NCI-H2171 treated with DMSO at 0.1 percent for 48 hours (cell line): ENCODE measurements at regions not wholly inside any gene's neighbourhood (a gene's known extent, or its start where the extent isn't known, plus 50 kb on each side); places are given as distances from the start of the nearest gene placed in this dataset.
A peak's percentile ranks its signal among the peaks of the same experiment; 100 is the strongest.

ENCODE experiments used
- DNase-seq: peaks from one replicate; lab custom pipeline; 2025; lab: John Stamatoyannopoulos, UW

DNA sequence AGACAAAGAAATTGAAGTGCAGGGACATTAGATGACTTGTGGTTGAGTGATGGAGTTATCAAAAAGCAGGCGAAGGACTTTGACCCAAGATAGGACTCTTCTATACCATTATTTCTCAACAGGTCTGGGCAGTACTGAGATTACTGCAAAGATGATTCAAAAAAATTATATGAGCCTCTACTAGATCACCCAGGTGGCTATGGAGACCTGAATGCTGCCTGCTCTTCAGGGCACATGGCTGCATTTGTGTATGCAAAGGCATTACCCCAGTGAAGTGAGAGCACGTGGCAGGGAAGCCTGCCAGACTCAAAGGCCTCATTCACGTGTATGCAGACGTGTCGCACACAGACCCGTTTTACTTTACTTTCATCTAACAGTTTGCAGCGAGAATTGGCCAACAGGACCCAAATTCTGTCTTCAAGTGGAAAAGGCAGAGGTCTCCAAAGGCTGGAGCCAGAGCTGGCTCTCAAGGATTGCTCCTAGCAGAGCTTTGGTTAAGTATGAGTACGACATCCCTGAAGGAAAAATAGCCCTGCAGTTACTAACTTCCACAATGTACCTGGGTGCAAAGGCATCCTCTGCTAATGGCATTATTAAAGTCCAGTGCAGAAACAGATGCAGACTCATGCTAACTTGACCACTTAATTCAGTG lies 113.8 kb upstream of the ARMC2 start:
- DNase-seq, result no peak

DNA sequence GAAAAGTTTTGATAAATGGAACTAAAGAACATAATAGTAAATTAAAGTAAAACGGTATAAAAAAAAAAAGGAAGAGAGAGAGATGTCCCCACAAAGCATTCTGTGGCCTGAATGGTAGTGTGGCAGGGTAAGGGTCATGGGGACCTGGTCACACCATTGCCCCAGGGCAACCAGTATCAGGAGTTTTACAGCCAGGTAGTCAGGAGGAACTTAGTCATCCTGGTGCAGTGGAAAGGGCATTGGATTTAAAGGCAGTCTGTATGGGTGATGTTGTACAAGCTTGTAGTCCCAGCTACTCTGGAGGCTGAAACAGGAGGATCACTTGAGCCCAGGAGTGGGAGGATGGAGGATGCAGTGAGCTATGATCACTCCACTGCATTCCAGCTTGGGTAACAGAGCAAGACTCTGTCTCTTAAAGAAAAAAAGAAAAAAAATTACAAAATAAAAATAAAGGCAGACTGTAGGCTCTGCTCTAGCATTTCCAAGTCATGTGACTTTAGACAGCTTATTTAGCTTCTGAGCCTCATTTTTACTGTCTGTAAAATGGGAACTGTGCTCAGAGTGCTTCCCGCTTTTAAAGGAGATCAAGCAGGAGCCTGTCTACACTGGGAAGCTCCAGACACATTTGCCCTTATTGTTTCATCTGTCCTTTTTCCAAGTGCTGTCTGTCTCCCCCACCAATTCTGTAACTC lies 112.8 kb upstream of the ARMC2 start:
- DNase-seq, result no peak

- no peak for DNase-seq
Observed at GRCh38 chr6:108736002-108736361, 112.2 kb upstream of the ARMC2 start.

- DNase-seq, result no peak
Observed at GRCh38 chr6:108736832-108737231, 111.4 kb upstream of the ARMC2 start.

DNA sequence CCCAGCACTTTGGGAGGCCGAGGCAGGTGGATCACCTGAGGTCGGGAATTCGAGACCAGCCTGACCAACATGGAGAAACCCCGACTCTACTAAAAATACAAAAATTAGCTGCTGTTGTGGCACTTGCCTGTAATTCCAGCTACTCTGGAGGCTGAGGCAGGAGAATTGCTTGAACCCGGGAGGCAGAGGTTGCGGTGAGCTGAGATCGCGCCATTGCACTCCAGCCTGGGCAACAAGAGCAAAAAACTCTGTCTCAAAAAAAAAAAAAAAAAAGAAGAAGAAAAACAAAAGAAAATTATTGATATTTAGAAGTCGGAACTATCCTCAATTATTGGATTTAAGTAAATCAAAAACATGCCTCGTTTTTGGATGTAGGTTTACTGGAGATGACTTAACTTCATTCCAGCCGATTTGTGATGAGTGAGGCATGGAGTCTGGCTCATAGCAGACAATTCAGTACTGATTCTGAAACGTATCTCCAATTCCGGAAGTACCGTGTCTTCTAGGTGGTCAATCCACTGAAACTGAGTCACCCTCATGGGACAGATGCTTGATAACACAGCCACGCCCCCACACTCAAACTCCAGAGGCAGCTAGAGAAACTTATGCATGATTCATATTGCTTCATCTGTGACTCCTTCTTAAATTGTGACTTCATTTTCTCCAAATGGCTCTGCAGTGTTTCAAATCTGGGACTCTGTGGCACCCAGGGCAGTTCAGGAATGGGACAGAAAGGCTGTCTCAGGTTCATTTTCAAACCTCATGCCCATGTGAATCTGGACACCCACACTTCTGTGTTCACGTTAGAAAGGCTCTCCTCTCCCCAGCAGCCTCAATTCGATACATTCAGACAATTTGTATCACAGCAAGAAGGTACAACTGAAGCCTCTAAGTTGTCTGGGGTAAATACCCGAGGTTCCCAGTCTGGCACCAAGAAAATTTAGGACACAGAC lies 110.4 kb upstream of the ARMC2 start:
- DNase-seq, result no peak

DNA sequence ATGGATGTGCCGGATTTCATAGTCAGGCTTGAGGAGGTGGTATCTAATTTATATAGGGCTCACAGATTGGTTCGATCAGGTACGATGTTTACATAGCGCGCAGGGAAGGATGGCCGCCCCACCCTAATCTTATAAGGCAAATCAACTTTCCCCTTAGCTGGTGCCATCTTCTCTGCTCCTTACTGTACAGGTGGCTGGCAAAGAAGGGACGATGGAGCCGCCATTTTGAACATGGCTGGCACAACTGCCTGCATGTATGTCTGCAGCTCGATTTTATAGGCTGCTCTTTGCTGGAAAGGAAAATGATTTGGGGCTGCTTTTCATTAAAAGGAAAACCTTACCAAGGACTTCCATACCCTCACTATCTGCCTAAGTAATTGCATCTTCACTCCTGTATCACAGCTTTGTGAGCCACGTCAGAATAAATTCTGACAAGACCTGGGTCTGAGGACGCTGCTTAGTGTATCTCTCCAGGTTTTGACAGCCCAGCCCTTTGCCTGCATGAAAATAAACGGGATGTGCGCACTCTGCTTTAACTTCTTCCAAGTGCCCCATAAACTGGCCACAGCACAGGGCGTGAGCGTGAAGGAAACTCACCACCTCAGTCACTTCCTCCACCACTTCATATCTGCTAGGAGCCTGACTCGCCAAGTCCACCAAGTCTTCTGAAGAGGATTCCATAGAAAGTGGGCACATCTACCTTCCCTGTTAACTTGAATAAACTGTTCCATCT lies 109.4 kb upstream of the ARMC2 start:
- DNase-seq, result no peak

DNA sequence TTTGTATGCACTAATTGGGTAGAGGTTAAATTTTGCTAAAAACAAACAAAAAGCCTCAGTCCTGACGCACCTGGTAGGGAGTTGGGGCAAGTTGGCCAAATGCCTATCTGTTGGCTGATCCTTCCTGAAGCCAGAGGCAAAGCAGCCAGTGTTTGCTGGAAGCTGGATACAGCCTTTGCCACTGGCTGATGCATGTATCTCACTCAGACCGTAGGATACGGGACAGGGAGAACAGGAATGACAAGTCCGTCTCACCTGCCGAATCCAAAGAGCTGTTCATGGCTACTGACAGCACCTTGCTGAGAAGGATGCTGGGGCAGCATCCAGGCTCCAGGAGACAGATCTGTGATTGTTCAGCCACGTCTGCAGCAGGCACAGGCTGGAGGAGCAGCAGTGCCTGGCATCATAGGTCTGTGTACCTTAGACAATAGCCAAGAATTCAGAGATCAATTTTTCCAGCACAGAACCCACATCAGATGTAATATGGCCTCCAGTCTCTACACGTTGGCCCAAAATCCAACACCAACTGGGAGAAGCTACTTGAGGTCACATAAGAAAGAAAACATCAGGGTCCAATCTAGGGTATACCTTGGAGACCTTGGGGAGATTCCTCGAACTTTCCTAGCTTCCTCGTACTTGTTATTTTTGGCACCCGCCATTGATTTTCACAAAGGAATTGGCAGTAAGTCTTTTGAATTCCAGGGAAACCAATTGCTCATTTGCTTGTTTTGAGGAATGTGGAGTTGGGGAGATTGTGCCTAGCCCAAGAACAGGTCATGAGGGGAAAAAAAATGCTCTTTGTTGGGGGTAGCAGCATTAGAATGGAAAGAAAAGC lies 108.5 kb upstream of the ARMC2 start:
- DNase-seq, result no peak

DNA sequence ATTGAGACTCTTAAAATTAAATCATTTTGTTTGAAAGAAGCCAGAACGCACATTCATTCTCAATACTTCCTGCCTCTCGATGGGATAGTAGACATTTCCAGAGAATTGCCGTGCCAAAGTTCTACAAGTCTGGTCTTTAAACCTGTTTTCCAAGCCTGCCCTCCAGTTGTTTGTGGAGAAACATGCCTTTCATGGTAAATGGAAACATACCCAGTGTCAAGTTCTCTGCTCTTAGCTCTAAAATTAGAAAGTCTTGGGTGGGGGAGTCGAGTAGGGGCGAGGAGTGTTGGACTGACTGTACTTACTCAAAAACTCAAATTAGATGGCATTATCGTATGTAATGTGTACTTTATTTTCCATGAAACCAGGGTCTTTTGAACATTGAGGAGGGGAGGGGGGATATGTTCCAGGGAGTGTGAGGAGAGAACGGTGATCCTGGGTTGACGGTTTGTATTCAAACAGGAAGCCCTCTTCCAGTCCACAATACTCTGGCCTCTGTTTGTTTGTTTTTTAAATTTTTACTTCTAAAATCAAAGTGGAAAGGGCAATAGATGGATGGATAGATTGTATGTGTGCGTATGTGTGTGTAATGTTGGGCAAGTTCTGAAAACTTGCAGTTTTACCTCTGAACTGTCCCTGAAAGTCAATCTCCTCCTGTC lies 106.8 kb upstream of the ARMC2 start:
- DNase-seq, result no peak

DNA sequence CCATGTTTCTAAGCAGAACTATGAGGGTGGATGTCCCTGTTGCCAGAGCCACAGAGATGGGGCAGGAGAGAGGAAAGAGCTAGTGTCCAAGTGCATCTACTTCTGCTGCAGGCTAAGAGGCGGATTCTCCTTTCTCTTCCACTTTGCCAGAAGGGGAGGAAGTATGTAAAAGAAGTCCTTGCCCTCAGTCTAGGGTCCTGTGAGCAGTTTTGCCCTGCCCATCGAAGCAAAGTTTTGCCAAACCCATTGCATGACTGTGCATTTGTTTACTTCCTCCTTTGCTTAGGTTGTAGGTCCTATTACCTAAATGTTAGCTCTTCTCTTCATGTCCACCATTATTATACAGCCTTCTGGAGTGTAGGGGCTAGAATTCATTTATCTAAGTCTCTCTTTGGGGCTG lies 106.2 kb upstream of the ARMC2 start:
- no peak for DNase-seq

- DNase-seq, result peak; percentile 33
Observed at GRCh38 chr6:108744244-108744972, 103.8 kb upstream of the ARMC2 start.

DNA sequence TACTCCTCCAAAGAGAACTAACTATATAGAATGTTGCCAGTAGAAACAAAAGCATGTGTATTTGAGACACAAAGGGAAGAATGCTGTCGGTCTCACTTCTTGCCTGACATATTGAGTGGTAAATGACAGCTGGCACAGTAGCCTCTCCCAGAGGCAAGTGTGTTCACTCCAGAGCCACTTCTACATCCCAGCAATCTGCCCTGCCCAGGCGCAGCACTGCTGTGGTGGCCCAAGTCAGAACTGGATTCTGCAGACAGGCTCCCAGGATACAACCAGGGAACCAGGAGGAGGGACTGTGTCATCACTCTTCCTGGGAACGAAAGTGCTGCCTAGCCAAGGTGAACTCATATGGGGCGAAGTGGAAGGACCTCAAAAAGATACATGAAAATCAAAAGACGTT lies 103.2 kb upstream of the ARMC2 start:
- peak; percentile 48 for DNase-seq

- DNase-seq, result no peak
Observed at GRCh38 chr6:108745664-108746336, 102.4 kb upstream of the ARMC2 start.

DNA sequence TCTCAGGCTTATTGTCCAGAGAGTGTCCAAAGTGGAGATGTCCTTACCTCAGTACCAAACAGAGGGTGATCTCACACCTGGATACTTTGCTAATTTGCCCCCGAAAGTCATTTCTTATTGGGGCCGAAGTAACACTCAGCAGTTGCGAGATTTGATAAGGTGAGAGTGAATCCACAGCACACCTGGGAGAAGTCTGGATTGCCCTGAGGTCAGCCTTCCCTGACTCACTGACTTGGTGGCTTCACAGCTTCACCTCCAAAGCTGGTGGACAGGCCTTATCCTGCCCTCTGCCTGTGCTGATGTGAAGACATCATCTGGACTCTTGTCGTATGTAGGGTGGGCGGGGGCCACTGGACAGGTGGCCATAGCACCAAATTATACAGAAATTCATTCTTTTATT lies 101.9 kb upstream of the ARMC2 start:
- no peak for DNase-seq

DNA sequence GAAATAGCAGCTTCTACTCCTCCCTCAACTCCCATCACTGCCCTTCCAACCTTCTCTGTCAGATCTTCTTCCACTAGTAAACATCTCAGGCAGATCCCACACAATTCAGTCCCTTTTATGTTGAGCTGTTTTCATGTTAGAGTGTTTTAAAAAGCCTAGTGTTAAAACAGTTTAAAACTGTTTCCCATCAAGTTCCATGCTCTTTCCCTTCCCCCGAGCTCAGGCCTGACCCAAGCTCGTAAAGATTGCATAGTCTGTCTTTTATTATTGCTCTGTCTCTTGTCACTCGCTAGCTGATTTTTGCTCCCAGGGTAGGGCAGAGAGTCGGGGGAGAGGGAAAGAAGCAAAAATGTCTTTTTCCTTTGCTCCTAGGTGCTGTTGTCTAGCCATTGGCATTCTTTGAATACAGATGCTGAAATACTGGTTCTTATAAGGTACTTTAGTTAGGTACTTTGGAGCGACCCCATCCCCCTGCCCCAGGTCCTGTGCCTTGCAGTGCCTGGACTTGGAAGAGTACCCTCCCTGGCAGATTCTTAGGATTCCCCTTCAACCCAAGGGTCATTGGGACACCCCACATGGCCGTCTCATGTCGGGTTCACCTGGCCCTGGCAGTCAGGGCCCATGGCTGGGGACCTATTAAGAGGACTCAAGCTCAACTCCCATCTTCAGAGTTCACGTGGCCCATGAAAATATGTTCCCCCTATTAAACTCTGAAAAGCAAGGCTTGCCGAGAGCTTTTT lies 101.2 kb upstream of the ARMC2 start:
- no peak for DNase-seq

GRCh38 chr6:108748055-108748454 lies 100.2 kb upstream of the ARMC2 start:
- no peak for DNase-seq

DNA sequence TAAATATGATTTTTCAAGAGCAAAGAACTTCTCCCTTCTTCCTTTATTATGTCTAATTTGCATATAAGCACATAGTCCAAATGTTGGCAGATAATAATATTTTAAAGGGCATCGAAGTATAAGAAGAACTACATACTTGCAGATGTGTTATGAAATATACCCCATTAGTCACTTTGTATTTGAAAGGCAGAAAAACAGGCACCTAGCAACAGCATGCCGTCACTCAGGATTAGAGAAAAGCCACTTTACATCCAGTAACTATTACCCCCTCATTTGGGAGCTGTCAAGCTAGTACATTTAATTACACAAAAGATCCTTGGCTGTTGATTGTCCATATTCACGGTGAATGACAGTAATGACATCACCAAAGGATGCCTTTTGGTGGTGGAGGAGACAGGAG lies 99.3 kb upstream of the ARMC2 start:
- no peak for DNase-seq

GRCh38 chr6:108750801-108751200 lies 97.4 kb upstream of the ARMC2 start:
- DNase-seq, result no peak

- no peak for DNase-seq
Observed at GRCh38 chr6:108751282-108751681, 96.9 kb upstream of the ARMC2 start.
